H9 (cell line): ENCODE measurements at regions not wholly inside any gene's neighbourhood (a gene's known extent, or its start where the extent isn't known, plus 50 kb on each side); places are given as distances from the start of the nearest gene placed in this dataset.

ENCODE experiments used
- DNase-seq: peaks from one replicate; pipeline ENCODE4 v3.0.0-alpha.2; 2017
- H2AFZ ChIP-seq: one replicate; pipeline ENCODE4 v1.6.1; 2013; ENCODE audit warnings: mild to moderate bottlenecking, low read length, control low read depth, moderate library complexity
- H2AK5ac ChIP-seq: 2 replicates; pipeline ENCODE4 v1.6.1; 2013; ENCODE audit warnings: low read length, control low read depth, mixed read lengths; ENCODE audit not compliant: insufficient read length
- H2BK120ac ChIP-seq: one replicate; pipeline ENCODE4 v1.6.1; 2013; ENCODE audit warnings: low read depth, mild to moderate bottlenecking, low read length, control low read depth, inconsistent platforms; ENCODE audit not compliant: poor library complexity, severe bottlenecking
- H2BK12ac ChIP-seq: 2 replicates; pipeline ENCODE4 v1.6.1; 2013; ENCODE audit warnings: low read length, control low read depth, mixed read lengths, low read depth; ENCODE audit not compliant: insufficient read length
- H2BK15ac ChIP-seq: 2 replicates; pipeline ENCODE4 v1.6.1; 2013; ENCODE audit warnings: low read depth, low read length, control low read depth
- H2BK20ac ChIP-seq: one replicate; pipeline ENCODE4 v1.6.1; 2013; ENCODE audit warnings: low read depth, mild to moderate bottlenecking, low read length, control low read depth, inconsistent platforms; ENCODE audit not compliant: poor library complexity, severe bottlenecking
- H2BK5ac ChIP-seq: 2 replicates; pipeline ENCODE4 v1.6.1; 2013; ENCODE audit warnings: low read length, control low read depth, mixed read lengths; ENCODE audit not compliant: insufficient read length
- H3K14ac ChIP-seq: 2 replicates; pipeline ENCODE4 v1.6.1; 2013; ENCODE audit warnings: low read length, control low read depth; ENCODE audit not compliant: insufficient read depth
- H3K18ac ChIP-seq: 2 replicates; pipeline ENCODE4 v1.6.1; 2013; ENCODE audit warnings: low read depth, mild to moderate bottlenecking, mixed read lengths, low read length, control low read depth; ENCODE audit not compliant: insufficient read length
- H3K23ac ChIP-seq: 2 replicates; pipeline ENCODE4 v1.6.1; 2013; ENCODE audit warnings: low read length, control low read depth, mixed read lengths, low read depth; ENCODE audit not compliant: insufficient read length
- H3K23me2 ChIP-seq: 2 replicates; pipeline ENCODE4 v1.6.1; 2013; ENCODE audit warnings: low read depth, mild to moderate bottlenecking, mixed read lengths, low read length, control low read depth; ENCODE audit not compliant: insufficient read length, poor library complexity, severe bottlenecking
- H3K27ac ChIP-seq: 2 replicates; pipeline ENCODE4 v1.5.1; 2013; ENCODE audit warnings: low read length, control low read depth, mixed read lengths, low read depth; ENCODE audit not compliant: insufficient read length
- H3K27me3 ChIP-seq: 2 replicates; pipeline ENCODE4 v1.6.1; 2013; ENCODE audit warnings: low read length, control low read depth, inconsistent platforms; ENCODE audit not compliant: insufficient read depth
- H3K4ac ChIP-seq: 2 replicates; pipeline ENCODE4 v1.6.1; 2013; ENCODE audit warnings: low read depth, mild to moderate bottlenecking, control low read depth, inconsistent platforms, low read length, moderate library complexity
- H3K4me1 ChIP-seq: 2 replicates; pipeline ENCODE4 v1.6.1; 2013; ENCODE audit warnings: low read length, control low read depth, inconsistent platforms; ENCODE audit not compliant: insufficient read depth
- H3K4me2 ChIP-seq: 2 replicates; pipeline ENCODE4 v1.6.1; 2013; ENCODE audit warnings: low read length, control low read depth, mixed read lengths; ENCODE audit not compliant: insufficient read length, insufficient read depth
- H3K56ac ChIP-seq: 2 replicates; pipeline ENCODE4 v1.6.1; 2013; ENCODE audit warnings: low read depth, mild to moderate bottlenecking, mixed read lengths, low read length, control low read depth; ENCODE audit not compliant: insufficient read length
- H3K79me1 ChIP-seq: 2 replicates; pipeline ENCODE4 v1.6.1; 2013; ENCODE audit warnings: low read depth, mild to moderate bottlenecking, moderate library complexity, low read length, control low read depth, inconsistent platforms; ENCODE audit not compliant: insufficient read depth, poor library complexity, severe bottlenecking
- H3K79me2 ChIP-seq: 2 replicates; pipeline ENCODE4 v1.6.1; 2013; ENCODE audit warnings: low read length, control low read depth, inconsistent platforms; ENCODE audit not compliant: insufficient read depth
- H3K9ac ChIP-seq: 2 replicates; pipeline ENCODE4 v1.6.1; 2013; ENCODE audit warnings: low read length, control low read depth, mixed read lengths; ENCODE audit not compliant: insufficient read length; ENCODE audit errors: extremely low read depth
- H3K9me3 ChIP-seq: one replicate; pipeline ENCODE4 v1.6.1; 2013; ENCODE audit warnings: low read depth, low read length, inconsistent platforms; ENCODE audit not compliant: control insufficient read depth
- H3T11ph ChIP-seq: one replicate; pipeline ENCODE4 v1.6.1; 2013; ENCODE audit warnings: mild to moderate bottlenecking, low read length, control low read depth, inconsistent platforms
- H4K20me1 ChIP-seq: one replicate; pipeline ENCODE4 v1.6.1; 2013; ENCODE audit not compliant: control insufficient read depth, insufficient read length, insufficient read depth
- H4K5ac ChIP-seq: 2 replicates; pipeline ENCODE4 v1.6.1; 2013; ENCODE audit warnings: low read depth, mild to moderate bottlenecking, mixed read lengths, low read length, control low read depth; ENCODE audit not compliant: insufficient read length
- H4K8ac ChIP-seq: replicated peaks from 2 replicates; pipeline ENCODE4 v1.6.1; 2013; ENCODE audit warnings: low read length, control low read depth, mixed read lengths, low read depth; ENCODE audit not compliant: insufficient read length
- H4K91ac ChIP-seq: 2 replicates; pipeline ENCODE4 v1.6.1; 2013; ENCODE audit warnings: low read depth, mild to moderate bottlenecking, moderate library complexity, mixed read lengths, low read length, control low read depth; ENCODE audit not compliant: insufficient read length
- H3K27ac Mint-ChIP-seq, 3 experiments: 2 replicates in 2 of 3; 3 replicates in 1 of 3; pipeline ENCODE4 v1.8.0; 2020 to 2021; ENCODE audit warnings: mixed read lengths in 3 of 3, mild to moderate bottlenecking in 1 of 3, moderate library complexity in 1 of 3
- H3K27me3 Mint-ChIP-seq: 2 replicates; pipeline ENCODE4 v1.8.0; 2021; ENCODE audit warnings: low read depth, mild to moderate bottlenecking, moderate library complexity, mixed read lengths
- H3K36me3 Mint-ChIP-seq, 3 experiments: 2 replicates in 2 of 3; 3 replicates in 1 of 3; pipeline ENCODE4 v1.8.0; 2020 to 2021; ENCODE audit warnings: low read depth in 3 of 3, mixed read lengths in 3 of 3; ENCODE audit not compliant: insufficient read depth in 1 of 3
- H3K4me1 Mint-ChIP-seq, 2 experiments: 2 replicates each; pipeline ENCODE4 v1.8.0; 2020; ENCODE audit warnings: mixed read lengths in 2 of 2
- H3K4me3 Mint-ChIP-seq, 2 experiments: 2 replicates in 1 of 2; 3 replicates in 1 of 2; pipeline ENCODE4 v1.8.0; 2020 to 2021; ENCODE audit warnings: mild to moderate bottlenecking in 2 of 2, mixed read lengths in 2 of 2, moderate library complexity in 1 of 2
- H3K9me3 Mint-ChIP-seq, 2 experiments: 2 replicates in 1 of 2; 3 replicates in 1 of 2; pipeline ENCODE4 v1.8.0; 2020; ENCODE audit warnings: mild to moderate bottlenecking in 2 of 2, mixed read lengths in 2 of 2, moderate library complexity in 1 of 2
- CTCF ChIP-seq: fragments of 200-600 bp; sonication (generic); conservative IDR thresholded peaks from 3 replicates; pipeline ENCODE4 v1.8.0; 2021; ENCODE audit warnings: antibody characterized with exemption, mild to moderate bottlenecking
- WGBS: extraction: QIAGEN DNeasy Blood & Tissue Kit; methylation state at CpG from one replicate; pipeline ENCODE4 v1.1.7; 2013; ENCODE audit warnings: missing lambda C conversion rate, low lambda C conversion rate, mixed read lengths; ENCODE audit not compliant: insufficient read length; ENCODE audit errors: extremely low coverage; 5-methylcytosine and 5-hydroxymethylcytosine counted together

DNA sequence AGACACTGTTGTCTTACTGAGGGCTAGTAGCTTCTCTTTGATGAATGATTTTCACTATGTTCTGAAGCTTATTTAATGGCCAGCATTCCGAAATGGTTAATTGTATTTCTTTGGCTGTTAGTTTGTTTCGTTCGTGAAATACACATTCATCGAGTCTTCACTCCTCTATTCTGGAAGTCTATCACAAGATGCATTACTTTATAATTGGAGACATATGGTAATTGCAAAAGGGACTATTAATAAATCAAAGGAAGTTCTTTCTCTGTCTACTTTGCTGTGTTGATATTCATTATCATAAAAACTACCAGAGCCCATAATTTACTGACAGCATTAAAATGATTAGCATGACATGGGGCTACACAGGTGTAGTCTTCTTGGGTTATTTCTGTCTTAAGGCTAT, 133.8 kb upstream of the IGFBP3 start:
- H3K23me2 ChIP-seq, result no peaks in the 10 kb centered on the region
- no peak overlapping the region for H3K9ac ChIP-seq
- no peak overlapping the region for H3K4me2 ChIP-seq
- no peaks in the 10 kb centered on the region for H3K79me2 ChIP-seq
- no peak overlapping the region for H2BK12ac ChIP-seq
- no peak overlapping the region for H3K18ac ChIP-seq
- no peak overlapping the region for H4K8ac ChIP-seq
- Mint-ChIP-seq H3K27ac (no peak overlapping the region), H3K9me3 (peaks cover 0 to 3% of the 10 kb centered on the region in 2 experiments; a peak in 1 of 5 replicates), H3K27me3 (no peaks in the 10 kb centered on the region), H3K4me3 (no peak overlapping the region), H3K36me3 (no peaks in the 10 kb centered on the region), H3K4me1 (no peaks in the 10 kb centered on the region)
- no peak overlapping the region for H3K27ac ChIP-seq
- H3K4ac ChIP-seq, result no peak overlapping the region
- no peak overlapping the region for H2BK15ac ChIP-seq
- H3K27me3 ChIP-seq, result no peaks in the 10 kb centered on the region
- no peak overlapping the region for H3K56ac ChIP-seq
- no peak overlapping the region for H2BK5ac ChIP-seq
- no peak for DNase-seq
- H4K20me1 ChIP-seq, result no peaks in the 10 kb centered on the region
- H2AFZ ChIP-seq, result no peak overlapping the region
- no peak overlapping the region for H3K23ac ChIP-seq
- H4K5ac ChIP-seq, result no peak overlapping the region
- no peaks in the 10 kb centered on the region for H3K9me3 ChIP-seq
- H2AK5ac ChIP-seq, result no peak overlapping the region
- no peak overlapping the region for H3T11ph ChIP-seq
- WGBS, result no CpG with 5 or more reads among the region's 4 CpGs
- TF ChIP-seq CTCF, result no peak
- H2BK20ac ChIP-seq, result no peak overlapping the region
- H3K79me1 ChIP-seq, result no peaks in the 10 kb centered on the region
- no peak overlapping the region for H2BK120ac ChIP-seq
- no peaks in the 10 kb centered on the region for H3K4me1 ChIP-seq
- H4K91ac ChIP-seq, result no peak overlapping the region
- H3K14ac ChIP-seq, result no peak overlapping the region
